H1 (cell line): ENCODE measurements at regions not wholly inside any gene's neighbourhood (a gene's known extent, or its start where the extent isn't known, plus 50 kb on each side); places are given as distances from the start of the nearest gene placed in this dataset.

ENCODE experiments used
- CTCF ChIA-PET: fragments of 300-600 bp; sonication (Branson Sonifier 250); formaldehyde crosslinking; loops from one replicate; lab custom pipeline; 2021; ENCODE audit not compliant: partially characterized antibody; lab: Charles Lee
- POLR2A ChIA-PET: fragments of 300-600 bp; sonication (Branson Sonifier 250); formaldehyde crosslinking; loops from one replicate; lab custom pipeline; 2021; ENCODE audit warnings: inconsistent platforms; ENCODE audit not compliant: partially characterized antibody; lab: Charles Lee
- DNase-seq, 2 experiments: peaks; one replicate each; pipeline versions ENCODE4 v3.0.0 to v3.0.0-alpha.2; 2010 to 2022; ENCODE audit warnings: low spot score in 2 of 2, low read depth in 1 of 2, mixed read lengths in 1 of 2
- FAIRE-seq: peaks from 2 replicates; lab custom pipeline; 2011; peaks lifted over from hg19 to GRCh38; lab: Jason Lieb, UNC
- H2AFZ ChIP-seq: 2 replicates; pipeline ENCODE4 v1.8.1; 2012; ENCODE audit warnings: low read length, inconsistent platforms
- H2AK5ac ChIP-seq: 2 replicates; pipeline ENCODE4 v1.6.1; 2013; ENCODE audit warnings: low read depth, low read length
- H2BK120ac ChIP-seq: replicated peaks from 2 replicates; pipeline ENCODE3; 2013; ENCODE audit warnings: low read depth, low read length, inconsistent platforms
- H2BK12ac ChIP-seq: 2 replicates; pipeline ENCODE4 v1.6.1; 2013; ENCODE audit warnings: low read depth, low read length
- H2BK15ac ChIP-seq: 2 replicates; pipeline ENCODE4 v1.6.1; 2013; ENCODE audit warnings: low read length
- H2BK20ac ChIP-seq: 2 replicates; pipeline ENCODE4 v1.6.1; 2013; ENCODE audit warnings: low read length
- H2BK5ac ChIP-seq: 2 replicates; pipeline ENCODE4 v1.6.1; 2013; ENCODE audit warnings: low read depth, low read length
- H3K14ac ChIP-seq: 2 replicates; pipeline ENCODE4 v1.6.1; 2013; ENCODE audit warnings: inconsistent platforms; ENCODE audit not compliant: insufficient read length
- H3K18ac ChIP-seq: 2 replicates; pipeline ENCODE4 v1.6.1; 2013; ENCODE audit warnings: low read length; ENCODE audit errors: extremely low read depth
- H3K23ac ChIP-seq: 2 replicates; pipeline ENCODE4 v1.6.1; 2013; ENCODE audit warnings: inconsistent platforms; ENCODE audit not compliant: insufficient read length
- H3K23me2 ChIP-seq: 2 replicates; pipeline ENCODE4 v1.6.1; 2013; ENCODE audit warnings: low read depth, low read length
- H3K27ac ChIP-seq: 2 replicates; pipeline ENCODE4 v1.6.1; 2011; ENCODE audit warnings: low read depth, low read length, inconsistent platforms
- H3K27me3 ChIP-seq, 4 experiments: replicated peaks in 1 of 4; 1 replicate in 1 of 4; 2 replicates in 3 of 4; pipeline versions ENCODE4 v1.6.1 to v1.8.1; 2011 to 2013; ENCODE audit warnings: low read length in 3 of 4, mild to moderate bottlenecking in 3 of 4, inconsistent platforms in 2 of 4, mixed read lengths in 2 of 4, moderate library complexity in 1 of 4; ENCODE audit not compliant: control insufficient read depth in 3 of 4, insufficient read depth in 3 of 4; ENCODE audit errors: extremely low read depth in 1 of 4
- H3K36me3 ChIP-seq, 4 experiments: 2 replicates each; pipeline versions ENCODE4 v1.6.1 to v1.8.1; 2011 to 2013; ENCODE audit warnings: mild to moderate bottlenecking in 4 of 4, low read length in 3 of 4, moderate library complexity in 2 of 4, control low read depth in 1 of 4, inconsistent platforms in 1 of 4; ENCODE audit not compliant: insufficient read depth in 4 of 4, control insufficient read depth in 2 of 4
- H3K4ac ChIP-seq: replicated peaks from 2 replicates; pipeline ENCODE3; 2013; ENCODE audit warnings: low read length, low read depth, mixed read lengths, inconsistent platforms; ENCODE audit not compliant: insufficient read length
- H3K4me1 ChIP-seq, 4 experiments: replicated peaks in 1 of 4; 1 replicate in 1 of 4; 2 replicates in 3 of 4; pipeline versions ENCODE4 v1.6.1 to v1.8.1; 2011 to 2013; ENCODE audit warnings: low read length in 3 of 4, inconsistent platforms in 2 of 4, mixed read lengths in 1 of 4; ENCODE audit not compliant: insufficient read depth in 4 of 4, control insufficient read depth in 3 of 4
- H3K4me2 ChIP-seq, 2 experiments: 2 replicates each; pipeline versions ENCODE4 v1.6.1 to v1.8.1; 2011 to 2013; ENCODE audit warnings: low read depth in 2 of 2, low read length in 2 of 2, control low read depth in 1 of 2, inconsistent platforms in 1 of 2, mild to moderate bottlenecking in 1 of 2; ENCODE audit not compliant: insufficient read depth in 1 of 2
- H3K4me3 ChIP-seq, 4 experiments: fragments of 200-600, 300-600 bp in 1 of 4; sonication (generic), shearing (Covaris generic), sonication (Bioruptor Twin) in 1 of 4; 2 replicates each; pipeline versions ENCODE4 v1.5.1 to v1.8.1; 2011 to 2016; ENCODE audit warnings: low read length in 4 of 4, low read depth in 3 of 4, control low read depth in 2 of 4, inconsistent platforms in 2 of 4, mild to moderate bottlenecking in 2 of 4, mixed read lengths in 1 of 4, moderate library complexity in 1 of 4; ENCODE audit not compliant: insufficient read depth in 2 of 4; ENCODE audit errors: extremely low read depth in 1 of 4
- H3K56ac ChIP-seq: replicated peaks from 2 replicates; pipeline ENCODE3; 2013; ENCODE audit warnings: low read depth, mild to moderate bottlenecking, mixed read lengths, low read length, inconsistent platforms; ENCODE audit not compliant: insufficient read length
- H3K79me1 ChIP-seq: 2 replicates; pipeline ENCODE4 v1.6.1; 2013; ENCODE audit warnings: low read depth, low read length, control low read depth
- H3K79me2 ChIP-seq, 2 experiments: 2 replicates each; pipeline versions ENCODE4 v1.6.1 to v1.8.1; 2012 to 2013; ENCODE audit warnings: low read length in 2 of 2, mild to moderate bottlenecking in 2 of 2, inconsistent platforms in 1 of 2; ENCODE audit not compliant: insufficient read depth in 2 of 2, control insufficient read depth in 1 of 2
- H3K9ac ChIP-seq, 4 experiments: replicated peaks in 1 of 4; 1 replicate in 1 of 4; 2 replicates in 3 of 4; pipeline versions ENCODE4 v1.6.1 to v1.8.1; 2011 to 2013; ENCODE audit warnings: low read depth in 3 of 4, low read length in 3 of 4, control low read depth in 2 of 4, mild to moderate bottlenecking in 2 of 4, moderate library complexity in 2 of 4, inconsistent platforms in 1 of 4; ENCODE audit errors: extremely low read depth in 1 of 4
- H3K9me3 ChIP-seq, 2 experiments: 2 replicates each; pipeline versions ENCODE4 v1.6.1 to v1.8.1; 2012 to 2013; ENCODE audit warnings: mild to moderate bottlenecking in 2 of 2, moderate library complexity in 2 of 2, control low read depth in 1 of 2, inconsistent platforms in 1 of 2, low read depth in 1 of 2, low read length in 1 of 2, mixed read lengths in 1 of 2; ENCODE audit not compliant: insufficient read depth in 2 of 2
- H4K20me1 ChIP-seq, 2 experiments: replicated peaks in 1 of 2; 2 replicates each; pipeline versions ENCODE3 to v1.8.1; 2011 to 2013; ENCODE audit warnings: inconsistent platforms in 2 of 2, low read length in 2 of 2, mild to moderate bottlenecking in 1 of 2; ENCODE audit not compliant: insufficient read depth in 2 of 2, control insufficient read depth in 1 of 2
- H4K5ac ChIP-seq: 2 replicates; pipeline ENCODE4 v1.6.1; 2013; ENCODE audit warnings: low read length, low read depth, mixed read lengths, inconsistent platforms; ENCODE audit not compliant: insufficient read length
- H4K8ac ChIP-seq: 2 replicates; pipeline ENCODE4 v1.8.0; 2013; ENCODE audit warnings: mild to moderate bottlenecking, moderate library complexity, low read length, inconsistent platforms; ENCODE audit not compliant: insufficient read depth; ENCODE audit errors: extremely low read depth
- H4K91ac ChIP-seq: replicated peaks from 2 replicates; pipeline ENCODE3; 2013; ENCODE audit warnings: low read length, mixed read lengths, inconsistent platforms; ENCODE audit not compliant: insufficient read length
- BRCA1 ChIP-seq: IDR thresholded peaks from 2 replicates; pipeline ENCODE4 v1.6.1; 2012; ENCODE audit warnings: low read depth, low read length, improper control_type of control experiment
- CBX5 ChIP-seq: fragments of 300-800, 300-1000 bp; sonication (generic); IDR thresholded peaks from 2 replicates; pipeline ENCODE4 v1.7.1; 2016; ENCODE audit warnings: antibody characterized with exemption, low read length, low read depth
- CBX8 ChIP-seq: fragments of 300-800, 300-1000 bp; sonication (generic); IDR thresholded peaks from 2 replicates; pipeline ENCODE4 v1.7.1; 2016; ENCODE audit warnings: low read depth, low read length, borderline replicate concordance
- CHD1 ChIP-seq: IDR thresholded peaks from 2 replicates; pipeline ENCODE4 v1.6.1; 2012; ENCODE audit warnings: low read depth, low read length, improper control_type of control experiment
- GABPA ChIP-seq: IDR thresholded peaks from 2 replicates; pipeline ENCODE4 v1.6.1; 2011; ENCODE audit warnings: mild to moderate bottlenecking, low read length, moderate library complexity, borderline replicate concordance; ENCODE audit not compliant: insufficient read depth
- JUND ChIP-seq: IDR thresholded peaks from 2 replicates; pipeline ENCODE4 v1.6.1; 2011; ENCODE audit warnings: mild to moderate bottlenecking, improper control_type of control experiment, low read length
- KDM5A ChIP-seq: fragments of 200-600 bp; IDR thresholded peaks from 2 replicates; pipeline ENCODE4 v1.7.1; 2012; ENCODE audit warnings: mild to moderate bottlenecking, low read length, inconsistent platforms, mixed read lengths
- POLR2A ChIP-seq, 2 experiments: IDR thresholded peaks; 1 replicate in 1 of 2; 2 replicates in 1 of 2; pipeline ENCODE4 v1.6.1; 2011; ENCODE audit warnings: low read depth in 2 of 2, low read length in 2 of 2, mild to moderate bottlenecking in 2 of 2; ENCODE audit errors: control extremely low read depth in 1 of 2
- RAD21 ChIP-seq, 2 experiments: IDR thresholded peaks in 1 of 2; conservative IDR thresholded peaks in 1 of 2; 2 replicates each; pipeline ENCODE4 v1.6.1; 2011; ENCODE audit warnings: low read depth in 2 of 2, low read length in 2 of 2, improper control_type of control experiment in 1 of 2, inconsistent platforms in 1 of 2, mild to moderate bottlenecking in 1 of 2, moderate library complexity in 1 of 2
- SAP30 ChIP-seq: fragments of 300-600 bp; sonication (generic); IDR thresholded peaks from 2 replicates; pipeline ENCODE4 v1.7.1; 2012; ENCODE audit warnings: low read length, moderate library complexity, mild to moderate bottlenecking, inconsistent platforms; ENCODE audit not compliant: insufficient read depth, insufficient replicate concordance
- SIRT6 ChIP-seq: IDR thresholded peaks from one replicate; pipeline ENCODE4 v1.7.1; 2012; ENCODE audit warnings: low read length, inconsistent platforms
- SRF ChIP-seq: IDR thresholded peaks from 2 replicates; pipeline ENCODE4 v1.6.1; 2011; ENCODE audit warnings: mild to moderate bottlenecking, low read depth, low read length, moderate library complexity
- SUZ12 ChIP-seq: fragments of 200-600 bp; sonication (generic); IDR thresholded peaks from 2 replicates; pipeline ENCODE4 v1.6.1; 2012; ENCODE audit warnings: mild to moderate bottlenecking, inconsistent platforms, low read length, moderate library complexity, mixed read lengths
- TAF7 ChIP-seq: optimal IDR thresholded peaks from 2 replicates; pipeline ENCODE3; 2011; ENCODE audit warnings: low read depth, mild to moderate bottlenecking, inconsistent platforms, low read length, moderate library complexity, borderline replicate concordance
- WGBS, 2 experiments: shearing (Covaris generic) in 1 of 2; methylation state at CpG; one replicate each; pipeline versions ENCODE4 v1.1.6 to v1.1.7; 2013 to 2015; ENCODE audit warnings: low lambda C conversion rate in 2 of 2, mixed read lengths in 2 of 2, inconsistent platforms in 1 of 2, low coverage in 1 of 2, missing lambda C conversion rate in 1 of 2; ENCODE audit not compliant: insufficient replicate concordance in 2 of 2, insufficient coverage in 1 of 2, insufficient read length in 1 of 2; ENCODE audit errors: extremely low coverage in 1 of 2, missing lambda C conversion rate in 1 of 2; 5-methylcytosine and 5-hydroxymethylcytosine counted together
- TF ChIP-seq, protein P1 (sequence below): IDR thresholded peaks from 2 replicates; pipeline ENCODE4 v1.6.1; 2012; ENCODE audit warnings: inconsistent platforms

DNA sequence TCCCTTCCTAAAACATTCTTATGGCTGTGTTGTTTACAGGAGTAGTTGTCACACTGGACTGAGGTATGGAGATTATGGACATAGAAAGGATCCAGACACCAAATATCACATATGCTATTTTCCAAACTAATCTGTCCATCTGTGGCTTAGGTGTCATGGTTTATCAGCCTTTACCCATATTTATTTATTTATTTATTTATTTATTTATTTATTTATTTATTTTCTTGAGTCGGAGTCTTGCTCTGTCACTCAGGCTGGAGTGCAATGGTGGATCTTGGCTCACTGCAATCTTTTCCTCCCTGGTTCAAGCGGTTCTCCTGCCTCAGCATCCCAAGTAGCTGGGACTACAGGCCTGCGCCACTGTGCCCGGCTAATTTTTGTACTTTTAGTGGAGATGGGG, 1103.1 kb downstream of the MAT2B start:
- H4K8ac ChIP-seq = no peak overlapping the region
- H2BK12ac ChIP-seq = no peak overlapping the region
- H3K23ac ChIP-seq = no peak overlapping the region
- no peak overlapping the region for H2BK120ac ChIP-seq
- H3K36me3 ChIP-seq = no peaks in the 10 kb centered on the region
- no peak overlapping the region for H2AK5ac ChIP-seq
- H2BK5ac ChIP-seq = no peak overlapping the region
- H4K5ac ChIP-seq = no peak overlapping the region
- H4K91ac ChIP-seq = no peak overlapping the region
- H3K27ac ChIP-seq = no peak overlapping the region
- H3K9me3 ChIP-seq = no peaks in the 10 kb centered on the region
- H3K4me2 ChIP-seq = no peak overlapping the region
- H3K23me2 ChIP-seq = no peaks in the 10 kb centered on the region; the same call in 1 of the 2 replicates
- H4K20me1 ChIP-seq = no peaks in the 10 kb centered on the region
- no peak overlapping the region for H3K9ac ChIP-seq
- H3K56ac ChIP-seq = no peak overlapping the region
- H2BK20ac ChIP-seq = no peak overlapping the region
- H3K79me2 ChIP-seq = no peaks in the 10 kb centered on the region
- DNase-seq = no peak
- H3K18ac ChIP-seq = no peak overlapping the region
- no peak overlapping the region for H3K14ac ChIP-seq
- no peak overlapping the region for H3K4me3 ChIP-seq
- CTCF ChIA-PET = no interaction called here
- WGBS, 2 experiments = 93% methylated on average over 4 of the region's 4 CpGs; no CpG with 5 or more reads in 1 of the 2 experiments
- no peak overlapping the region for H2BK15ac ChIP-seq
- H3K79me1 ChIP-seq = no peaks in the 10 kb centered on the region
- H3K4ac ChIP-seq = no peak overlapping the region
- no peak for FAIRE-seq
- H3K4me1 ChIP-seq = no peaks in the 10 kb centered on the region
- H3K27me3 ChIP-seq = no peaks in the 10 kb centered on the region
- POLR2A ChIA-PET = no interaction called here
- no peak overlapping the region for H2AFZ ChIP-seq
- TF ChIP-seq KDM5A (no peak), GABPA (no peak), POLR2A (IDR thresholded peaks at IDR 0.05; ENCODE audit: control extremely low read depth in 1 of 2, low read depth in 2 of 2, low read length in 2 of 2) (no peak), SIRT6 (no peak), BRCA1 (no peak), CHD1 (no peak), RAD21 (IDR thresholded peaks at IDR 0.05 in 1 of 2, conservative IDR thresholded peaks at IDR 0.05 in 1 of 2; ENCODE audit: low read depth in 2 of 2, low read length in 2 of 2) (no peak), TAF7 (no peak), SAP30 (no peak), CBX8 (no peak), JUND (no peak), SUZ12 (no peak), SRF (no peak), CBX5 (no peak)
- TF ChIP-seq, protein P1, sequence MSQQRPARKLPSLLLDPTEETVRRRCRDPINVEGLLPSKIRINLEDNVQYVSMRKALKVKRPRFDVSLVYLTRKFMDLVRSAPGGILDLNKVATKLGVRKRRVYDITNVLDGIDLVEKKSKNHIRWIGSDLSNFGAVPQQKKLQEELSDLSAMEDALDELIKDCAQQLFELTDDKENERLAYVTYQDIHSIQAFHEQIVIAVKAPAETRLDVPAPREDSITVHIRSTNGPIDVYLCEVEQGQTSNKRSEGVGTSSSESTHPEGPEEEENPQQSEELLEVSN = no peak
